HG02798 (cell line): ENCODE measurements at regions not wholly inside any gene's neighbourhood (a gene's known extent, or its start where the extent isn't known, plus 50 kb on each side); places are given as distances from the start of the nearest gene placed in this dataset.

Experiments
- ATAC-seq: cut with Tn5 transposase; IDR thresholded peaks from one replicate; pipeline ENCODE4 v1.9.1; 2021; ENCODE audit warnings: mild to moderate bottlenecking; ENCODE audit not compliant: unreplicated experiment, poor library complexity

GRCh38 chr11:80383655-80384054, 942.8 kb upstream of the TENM4 start:
- no peak for ATAC-seq

GRCh38 chr11:80379620-80380278, 938.9 kb upstream of the TENM4 start:
- ATAC-seq = no peak

- ATAC-seq = no peak
Measured at GRCh38 chr11:80371931-80372330, 931.1 kb upstream of the TENM4 start.

- ATAC-seq = no peak
Measured at GRCh38 chr11:80365980-80366379, 925.1 kb upstream of the TENM4 start.

GRCh38 chr11:80365076-80365725, 924.4 kb upstream of the TENM4 start:
- ATAC-seq = peak; percentile 82

GRCh38 chr11:80362563-80363340, 921.9 kb upstream of the TENM4 start:
- ATAC-seq = no peak

- no peak for ATAC-seq
Measured at GRCh38 chr11:80355251-80355650, 914.4 kb upstream of the TENM4 start.

GRCh38 chr11:80350541-80350940, 909.7 kb upstream of the TENM4 start:
- no peak for ATAC-seq

- no peak for ATAC-seq
Measured at GRCh38 chr11:80349997-80350396, 909.2 kb upstream of the TENM4 start.

- no peak for ATAC-seq
Measured at GRCh38 chr11:80346353-80347059, 905.7 kb upstream of the TENM4 start.

- no peak for ATAC-seq
Measured at GRCh38 chr11:80343436-80343835, 902.6 kb upstream of the TENM4 start.

GRCh38 chr11:80338231-80338630, 897.4 kb upstream of the TENM4 start:
- no peak for ATAC-seq

GRCh38 chr11:80331694-80332093, 890.9 kb upstream of the TENM4 start:
- ATAC-seq = no peak

- ATAC-seq = no peak
Measured at GRCh38 chr11:80330264-80330663, 889.4 kb upstream of the TENM4 start.

GRCh38 chr11:80328774-80329173, 887.9 kb upstream of the TENM4 start:
- no peak for ATAC-seq

GRCh38 chr11:80327956-80328614, 887.3 kb upstream of the TENM4 start:
- no peak for ATAC-seq

- ATAC-seq = no peak
Measured at GRCh38 chr11:80321786-80322185, 881.0 kb upstream of the TENM4 start.

GRCh38 chr11:80320765-80321164, 879.9 kb upstream of the TENM4 start:
- no peak for ATAC-seq

- ATAC-seq = no peak
Measured at GRCh38 chr11:80320226-80320625, 879.4 kb upstream of the TENM4 start.

- no peak for ATAC-seq
Measured at GRCh38 chr11:80317612-80318011, 876.8 kb upstream of the TENM4 start.
